Fibroblast of pulmonary artery (primary cell): ENCODE measurements at regions not wholly inside any gene's neighbourhood (a gene's known extent, or its start where the extent isn't known, plus 50 kb on each side); places are given as distances from the start of the nearest gene placed in this dataset.

Experiments
- DNase-seq: peaks from one replicate; pipeline ENCODE4 v3.0.0-alpha.2; 2010; ENCODE audit warnings: low read depth
- H3K4me3 ChIP-seq: replicated peaks from 2 replicates; pipeline ENCODE4 v1.5.1; 2011; ENCODE audit warnings: low read depth, mild to moderate bottlenecking, control low read depth, low read length, moderate library complexity
- TF ChIP-seq, protein P1 (sequence below): IDR thresholded peaks from 2 replicates; pipeline ENCODE4 v1.5.1; 2011; ENCODE audit warnings: mild to moderate bottlenecking, control low read depth, low read length, inconsistent platforms; ENCODE audit errors: missing control alignments

DNA sequence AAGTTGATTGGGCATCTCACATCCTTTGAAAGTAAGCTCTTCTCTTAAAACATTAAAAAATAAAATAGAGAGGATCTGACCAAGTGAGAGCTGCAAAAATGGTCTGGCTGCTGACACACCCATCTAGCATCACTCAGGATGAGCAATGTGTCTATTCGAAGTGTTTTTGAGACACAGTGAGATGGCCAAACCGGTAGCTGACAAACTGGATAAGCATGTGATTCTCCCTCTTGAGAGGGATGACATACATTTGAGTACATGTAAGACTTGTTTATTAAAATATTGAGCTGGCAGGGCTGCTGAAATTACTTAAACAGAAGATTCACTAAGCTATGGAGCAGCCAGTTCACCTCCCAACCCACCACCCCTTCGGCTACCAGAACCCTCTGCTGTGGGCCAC is 333.9 kb downstream of the ADRA2A start:
- H3K4me3 ChIP-seq = no peak overlapping the region
- TF ChIP-seq, protein P1, sequence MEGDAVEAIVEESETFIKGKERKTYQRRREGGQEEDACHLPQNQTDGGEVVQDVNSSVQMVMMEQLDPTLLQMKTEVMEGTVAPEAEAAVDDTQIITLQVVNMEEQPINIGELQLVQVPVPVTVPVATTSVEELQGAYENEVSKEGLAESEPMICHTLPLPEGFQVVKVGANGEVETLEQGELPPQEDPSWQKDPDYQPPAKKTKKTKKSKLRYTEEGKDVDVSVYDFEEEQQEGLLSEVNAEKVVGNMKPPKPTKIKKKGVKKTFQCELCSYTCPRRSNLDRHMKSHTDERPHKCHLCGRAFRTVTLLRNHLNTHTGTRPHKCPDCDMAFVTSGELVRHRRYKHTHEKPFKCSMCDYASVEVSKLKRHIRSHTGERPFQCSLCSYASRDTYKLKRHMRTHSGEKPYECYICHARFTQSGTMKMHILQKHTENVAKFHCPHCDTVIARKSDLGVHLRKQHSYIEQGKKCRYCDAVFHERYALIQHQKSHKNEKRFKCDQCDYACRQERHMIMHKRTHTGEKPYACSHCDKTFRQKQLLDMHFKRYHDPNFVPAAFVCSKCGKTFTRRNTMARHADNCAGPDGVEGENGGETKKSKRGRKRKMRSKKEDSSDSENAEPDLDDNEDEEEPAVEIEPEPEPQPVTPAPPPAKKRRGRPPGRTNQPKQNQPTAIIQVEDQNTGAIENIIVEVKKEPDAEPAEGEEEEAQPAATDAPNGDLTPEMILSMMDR = no peak
- DNase-seq = no peak

DNA sequence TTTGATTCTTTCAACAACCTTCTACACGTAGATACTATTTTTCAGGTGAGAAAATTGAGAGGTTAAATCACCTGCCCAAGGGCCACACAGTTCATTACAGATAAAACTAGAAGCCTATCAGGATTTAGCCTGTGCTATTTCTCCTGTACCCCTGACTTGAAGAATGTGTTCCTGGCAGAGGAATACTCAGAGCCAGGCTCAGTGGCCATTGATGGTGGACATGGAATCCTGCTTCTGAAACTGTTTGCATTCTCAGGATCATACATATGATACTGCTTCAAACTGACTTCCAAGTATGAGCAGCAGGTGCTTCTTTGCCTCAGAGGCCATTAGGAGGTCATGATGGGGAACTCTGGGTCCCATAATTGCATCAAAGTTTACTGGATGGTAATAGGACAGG is 348.6 kb downstream of the ADRA2A start:
- no peak for DNase-seq
- TF ChIP-seq, protein P1 = no peak
- H3K4me3 ChIP-seq = no peak overlapping the region

DNA sequence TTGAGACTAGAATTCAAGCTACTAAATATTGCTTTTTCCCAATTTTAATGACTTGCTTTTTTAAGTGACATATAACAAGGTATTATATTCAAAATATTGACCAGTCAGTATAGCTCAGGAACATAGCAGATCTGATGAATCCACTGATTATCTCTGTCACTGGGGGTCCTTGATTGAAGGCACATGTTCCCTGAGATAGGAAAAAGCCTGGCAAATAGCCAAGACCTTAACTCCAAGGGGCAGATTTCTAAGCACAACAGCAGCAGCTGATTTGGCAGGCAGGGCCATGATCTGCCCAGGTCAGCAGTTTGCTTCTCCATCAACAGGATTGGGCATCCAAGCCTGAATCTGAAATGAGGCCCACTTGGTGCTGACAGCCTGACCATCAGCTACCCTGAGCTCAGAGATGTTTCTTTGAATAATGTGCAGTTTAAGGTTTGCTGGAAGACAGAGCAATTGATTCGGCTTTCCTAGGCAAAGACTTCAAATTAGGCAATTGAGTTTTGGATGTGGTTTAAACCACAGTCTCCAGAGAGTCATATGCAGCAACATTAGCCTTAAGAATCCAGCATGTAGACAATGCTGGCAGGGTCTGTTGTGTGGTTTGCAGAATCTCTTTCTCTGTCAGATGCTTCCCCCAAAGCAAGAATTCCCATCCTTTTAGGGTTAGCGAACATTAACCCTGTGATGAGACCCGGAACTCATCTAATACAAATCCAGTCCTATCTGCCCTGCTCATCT is 352.6 kb downstream of the ADRA2A start:
- DNase-seq = no peak
- H3K4me3 ChIP-seq = no peak overlapping the region
- TF ChIP-seq, protein P1 = no peak

DNA sequence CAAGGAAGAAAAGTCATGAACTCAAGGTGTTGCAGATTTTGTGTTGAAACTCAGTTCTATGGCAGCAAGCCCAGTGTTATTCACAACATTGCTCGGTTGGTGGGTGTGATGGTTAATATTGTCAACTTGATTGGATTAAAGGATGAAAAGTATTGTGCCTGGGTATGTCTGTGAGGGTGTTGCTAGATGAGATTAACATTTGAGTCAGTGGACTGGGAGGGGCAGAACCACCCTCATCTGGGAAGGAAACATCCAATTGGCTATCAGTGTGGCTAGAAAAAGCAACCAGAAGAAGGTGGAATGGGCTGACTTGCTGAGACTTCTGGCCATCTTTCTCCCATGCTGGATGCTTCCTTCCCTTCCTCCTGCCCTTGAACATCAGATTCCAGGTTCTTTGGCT is 353.2 kb downstream of the ADRA2A start:
- TF ChIP-seq, protein P1 = no peak
- H3K4me3 ChIP-seq = no peak overlapping the region
- no peak for DNase-seq

DNA sequence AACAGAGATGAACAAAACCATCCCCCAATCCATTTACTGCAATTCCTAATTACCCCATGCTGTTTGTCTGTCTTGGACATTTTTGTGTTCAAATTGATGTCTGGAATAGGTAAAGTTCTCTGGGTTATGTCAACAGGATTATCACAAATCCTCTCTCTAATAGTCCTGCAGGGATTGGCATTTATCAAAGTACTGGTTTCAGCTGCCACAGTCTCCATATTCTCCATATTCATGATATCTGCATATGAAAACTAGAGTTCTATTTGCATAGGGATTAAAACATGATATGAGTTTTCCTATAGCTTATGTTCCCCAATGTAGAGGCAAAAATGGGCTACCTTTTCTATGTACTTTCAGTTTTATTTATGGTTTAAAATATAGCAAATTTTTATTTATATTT is 355.8 kb downstream of the ADRA2A start:
- TF ChIP-seq, protein P1 = no peak
- no peak overlapping the region for H3K4me3 ChIP-seq
- DNase-seq = no peak

DNA sequence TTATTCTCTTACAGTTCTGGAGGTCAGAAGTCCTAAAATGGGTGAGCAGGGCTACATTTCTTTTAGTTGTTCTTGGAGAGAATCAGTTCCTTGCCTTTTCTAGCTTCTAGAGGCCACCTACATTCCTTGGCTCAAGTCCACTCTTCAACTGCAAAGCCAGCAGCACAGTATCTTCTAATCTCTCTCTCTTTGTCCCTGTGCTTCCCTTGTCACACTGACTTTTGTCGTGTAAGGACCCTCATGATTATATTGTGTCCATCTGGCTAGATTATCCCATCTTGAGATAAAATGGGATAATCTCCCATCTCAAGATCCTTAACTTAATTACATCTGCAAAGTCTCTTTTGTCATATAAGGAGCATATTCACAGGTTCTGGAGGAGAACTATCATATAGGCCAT is 359.0 kb downstream of the ADRA2A start:
- DNase-seq = no peak
- H3K4me3 ChIP-seq = no peak overlapping the region
- TF ChIP-seq, protein P1 = no peak
